HG03139 (cell line): ENCODE measurements at regions not wholly inside any gene's neighbourhood (a gene's known extent, or its start where the extent isn't known, plus 50 kb on each side); places are given as distances from the start of the nearest gene placed in this dataset.
"Not testable (repeated sequence)": the region's sequence is repeated elsewhere in the genome, so short reads cannot be mapped to it uniquely, and the experiment has no call there.

Source experiments
- ATAC-seq: cut with Tn5 transposase; IDR thresholded peaks from one replicate; pipeline ENCODE4 v1.9.1; 2021; ENCODE audit not compliant: unreplicated experiment

GRCh38 chr12:46711756-46712155 lies 114.0 kb downstream of the SLC38A4 start:
- ATAC-seq = no peak

- no peak for ATAC-seq
Observed at GRCh38 chr12:46710125-46710743, 115.6 kb downstream of the SLC38A4 start.

- ATAC-seq = no peak
Observed at GRCh38 chr12:46702581-46703344, 123.0 kb downstream of the SLC38A4 start.

GRCh38 chr12:46701356-46701755 lies 124.4 kb downstream of the SLC38A4 start:
- ATAC-seq = no peak

GRCh38 chr12:46699986-46700385 lies 125.8 kb downstream of the SLC38A4 start:
- no peak for ATAC-seq

GRCh38 chr12:46698003-46698402 lies 127.8 kb downstream of the SLC38A4 start:
- ATAC-seq = no peak

- ATAC-seq = no peak
Observed at GRCh38 chr12:46693518-46693917, 132.3 kb downstream of the SLC38A4 start.

GRCh38 chr12:46693034-46693433 lies 132.8 kb downstream of the SLC38A4 start:
- ATAC-seq = no peak

GRCh38 chr12:46692606-46693005 lies 133.2 kb downstream of the SLC38A4 start:
- ATAC-seq = no peak

- ATAC-seq = no peak
Observed at GRCh38 chr12:46686267-46686942, 139.4 kb downstream of the SLC38A4 start.

- ATAC-seq = not testable (repeated sequence)
Observed at GRCh38 chr12:46684243-46684642, 141.6 kb downstream of the SLC38A4 start.

GRCh38 chr12:46682148-46682547 lies 143.6 kb downstream of the SLC38A4 start:
- ATAC-seq = no peak

- ATAC-seq = no peak
Observed at GRCh38 chr12:46680506-46680905, 145.3 kb downstream of the SLC38A4 start.

- ATAC-seq = no peak
Observed at GRCh38 chr12:46679754-46680153, 146.0 kb downstream of the SLC38A4 start.

- ATAC-seq = no peak
Observed at GRCh38 chr12:46678426-46678825, 147.4 kb downstream of the SLC38A4 start.

- no peak for ATAC-seq
Observed at GRCh38 chr12:46677749-46678148, 148.0 kb downstream of the SLC38A4 start.

GRCh38 chr12:46676797-46677520 lies 148.8 kb downstream of the SLC38A4 start:
- no peak for ATAC-seq

GRCh38 chr12:46676396-46676795 lies 149.4 kb downstream of the SLC38A4 start:
- ATAC-seq = no peak

- no peak for ATAC-seq
Observed at GRCh38 chr12:46675736-46676135, 150.1 kb downstream of the SLC38A4 start.

GRCh38 chr12:46674800-46675199 lies 151.0 kb downstream of the SLC38A4 start:
- no peak for ATAC-seq

GRCh38 chr12:46674129-46674528 lies 151.7 kb downstream of the SLC38A4 start:
- ATAC-seq = no peak
